ENCODE measurements at regions not wholly inside any gene's neighbourhood (a gene's known extent, or its start where the extent isn't known, plus 50 kb on each side); places are given as distances from the start of the nearest gene placed in this dataset.

GRCh38 chr14:71748196-71748595 is 184.0 kb upstream of the RGS6 start:
- DNase-seq (ENCODE audit: low spot score), result no peak
- TF ChIP-seq CTCF (IDR thresholded peaks at IDR 0.05), result no peak
- no peak for ATAC-seq (ENCODE audit: low FRiP score)

GRCh38 chr14:71749613-71750238 is 182.5 kb upstream of the RGS6 start:
- ATAC-seq (ENCODE audit: low FRiP score), result no peak
- DNase-seq (ENCODE audit: low spot score), result no peak
- TF ChIP-seq CTCF (IDR thresholded peaks at IDR 0.05), result no peak

GRCh38 chr14:71751264-71751663 is 181.0 kb upstream of the RGS6 start:
- no peak for TF ChIP-seq CTCF (IDR thresholded peaks at IDR 0.05)
- DNase-seq (ENCODE audit: low spot score) (no peak), ATAC-seq (ENCODE audit: low FRiP score) (no peak)

- TF ChIP-seq CTCF (IDR thresholded peaks at IDR 0.05), result no peak
- ATAC-seq (ENCODE audit: low FRiP score) (no peak), DNase-seq (ENCODE audit: low spot score) (no peak)
Measured at GRCh38 chr14:71752111-71752738, 180.0 kb upstream of the RGS6 start.

GRCh38 chr14:71753126-71753830 is 179.0 kb upstream of the RGS6 start:
- DNase-seq (ENCODE audit: low spot score) (peak; percentile 76), ATAC-seq (ENCODE audit: low FRiP score) (peak; percentile 89)
- peak in 1 of 3 donors; percentile 79 for TF ChIP-seq CTCF (IDR thresholded peaks at IDR 0.05)

GRCh38 chr14:71753976-71754375 is 178.3 kb upstream of the RGS6 start:
- TF ChIP-seq CTCF (IDR thresholded peaks at IDR 0.05), result no peak
- ATAC-seq (ENCODE audit: low FRiP score) (no peak), DNase-seq (ENCODE audit: low spot score) (no peak)
